Neuronal stem cell (in vitro differentiated cells): ENCODE measurements at regions not wholly inside any gene's neighbourhood (a gene's known extent, or its start where the extent isn't known, plus 50 kb on each side); places are given as distances from the start of the nearest gene placed in this dataset.

ENCODE experiments used
- DNase-seq: peaks from one replicate; pipeline ENCODE4 v3.0.0-alpha.2; 2013; ENCODE audit warnings: low spot score
- H2AFZ ChIP-seq: one replicate; pipeline ENCODE4 v1.6.1; 2013; ENCODE audit warnings: mild to moderate bottlenecking, low read length, inconsistent platforms
- H2AK5ac ChIP-seq: 2 replicates; pipeline ENCODE4 v1.6.1; 2013; ENCODE audit warnings: low read depth, mild to moderate bottlenecking, inconsistent platforms, low read length, moderate library complexity, mixed read lengths
- H2BK120ac ChIP-seq: 2 replicates; pipeline ENCODE4 v1.6.1; 2013; ENCODE audit warnings: low read depth, mild to moderate bottlenecking, inconsistent platforms, low read length, moderate library complexity, mixed read lengths
- H2BK12ac ChIP-seq: one replicate; pipeline ENCODE4 v1.6.1; 2013; ENCODE audit warnings: low read length, inconsistent platforms
- H2BK15ac ChIP-seq: 2 replicates; pipeline ENCODE4 v1.6.1; 2013; ENCODE audit warnings: mild to moderate bottlenecking, low read length, inconsistent platforms, mixed read lengths
- H2BK5ac ChIP-seq: one replicate; pipeline ENCODE4 v1.6.1; 2013; ENCODE audit warnings: inconsistent platforms, mild to moderate bottlenecking, low read length, moderate library complexity
- H3K14ac ChIP-seq: one replicate; pipeline ENCODE4 v1.6.1; 2013; ENCODE audit warnings: low read length, inconsistent platforms
- H3K18ac ChIP-seq: 2 replicates; pipeline ENCODE4 v1.6.1; 2013; ENCODE audit warnings: low read length, inconsistent platforms
- H3K23ac ChIP-seq: 2 replicates; pipeline ENCODE4 v1.6.1; 2013; ENCODE audit warnings: low read depth, mild to moderate bottlenecking, mixed read lengths, low read length, inconsistent platforms; ENCODE audit not compliant: poor library complexity
- H3K27ac ChIP-seq: replicated peaks from 3 replicates; pipeline ENCODE4 v1.5.1; 2013; ENCODE audit warnings: low read length, inconsistent platforms
- H3K27me3 ChIP-seq, 3 experiments: 2 replicates each; pipeline ENCODE4 v1.6.1; 2013; ENCODE audit warnings: low read length in 3 of 3, mild to moderate bottlenecking in 2 of 3, inconsistent platforms in 1 of 3, low read depth in 1 of 3, mixed read lengths in 1 of 3, moderate library complexity in 1 of 3; ENCODE audit not compliant: control insufficient read depth in 3 of 3, insufficient read depth in 3 of 3
- H3K36me3 ChIP-seq, 2 donors: replicated peaks in 1 of 2; 2 replicates each; pipeline ENCODE4 v1.6.1; 2013; ENCODE audit warnings: low read length in 2 of 2; ENCODE audit not compliant: control insufficient read depth in 2 of 2, insufficient read depth in 2 of 2
- H3K4ac ChIP-seq: 2 replicates; pipeline ENCODE4 v1.6.1; 2013; ENCODE audit warnings: inconsistent platforms, mild to moderate bottlenecking, low read length, moderate library complexity
- H3K4me1 ChIP-seq, 2 donors: 1 replicate in 1 of 2; 2 replicates in 1 of 2; pipeline ENCODE4 v1.6.1; 2013; ENCODE audit warnings: low read length in 2 of 2, low read depth in 1 of 2; ENCODE audit not compliant: control insufficient read depth in 2 of 2, insufficient read depth in 1 of 2
- H3K4me2 ChIP-seq: one replicate; pipeline ENCODE4 v1.6.1; 2013; ENCODE audit warnings: mild to moderate bottlenecking, low read length, inconsistent platforms; ENCODE audit not compliant: insufficient read depth, poor library complexity, severe bottlenecking
- H3K4me3 ChIP-seq, 2 donors: 2 replicates each; pipeline ENCODE4 v1.5.1; 2013; ENCODE audit warnings: low read length in 2 of 2, mild to moderate bottlenecking in 2 of 2, inconsistent platforms in 1 of 2, moderate library complexity in 1 of 2
- H3K79me1 ChIP-seq: one replicate; pipeline ENCODE4 v1.6.1; 2013; ENCODE audit warnings: low read depth, mild to moderate bottlenecking, inconsistent platforms, low read length, moderate library complexity
- H3K9ac ChIP-seq: one replicate; pipeline ENCODE4 v1.6.1; 2013; ENCODE audit warnings: mild to moderate bottlenecking, low read depth, low read length, inconsistent platforms; ENCODE audit not compliant: poor library complexity
- H3K9me3 ChIP-seq, 2 donors: replicated peaks in 1 of 2; 2 replicates each; pipeline versions ENCODE3 to v1.6.1; 2013; ENCODE audit warnings: low read length in 2 of 2, mild to moderate bottlenecking in 2 of 2, inconsistent platforms in 1 of 2, low read depth in 1 of 2, mixed read lengths in 1 of 2, moderate library complexity in 1 of 2; ENCODE audit not compliant: control insufficient read depth in 2 of 2, insufficient read depth in 1 of 2
- H4K8ac ChIP-seq: one replicate; pipeline ENCODE4 v1.6.1; 2013; ENCODE audit warnings: low read depth, mild to moderate bottlenecking, inconsistent platforms, low read length, moderate library complexity
- H4K91ac ChIP-seq: one replicate; pipeline ENCODE4 v1.6.1; 2013; ENCODE audit warnings: low read length, low read depth, mild to moderate bottlenecking, inconsistent platforms; ENCODE audit not compliant: poor library complexity
- WGBS, 2 donors: extraction: QIAGEN DNeasy Blood & Tissue Kit; methylation state at CpG; one replicate each; pipeline ENCODE4 v1.1.7; 2013; ENCODE audit warnings: missing lambda C conversion rate in 2 of 2, mixed read lengths in 1 of 2; ENCODE audit not compliant: insufficient read length in 2 of 2, insufficient replicate concordance in 1 of 2; ENCODE audit errors: extremely low coverage in 2 of 2; 5-methylcytosine and 5-hydroxymethylcytosine counted together

DNA sequence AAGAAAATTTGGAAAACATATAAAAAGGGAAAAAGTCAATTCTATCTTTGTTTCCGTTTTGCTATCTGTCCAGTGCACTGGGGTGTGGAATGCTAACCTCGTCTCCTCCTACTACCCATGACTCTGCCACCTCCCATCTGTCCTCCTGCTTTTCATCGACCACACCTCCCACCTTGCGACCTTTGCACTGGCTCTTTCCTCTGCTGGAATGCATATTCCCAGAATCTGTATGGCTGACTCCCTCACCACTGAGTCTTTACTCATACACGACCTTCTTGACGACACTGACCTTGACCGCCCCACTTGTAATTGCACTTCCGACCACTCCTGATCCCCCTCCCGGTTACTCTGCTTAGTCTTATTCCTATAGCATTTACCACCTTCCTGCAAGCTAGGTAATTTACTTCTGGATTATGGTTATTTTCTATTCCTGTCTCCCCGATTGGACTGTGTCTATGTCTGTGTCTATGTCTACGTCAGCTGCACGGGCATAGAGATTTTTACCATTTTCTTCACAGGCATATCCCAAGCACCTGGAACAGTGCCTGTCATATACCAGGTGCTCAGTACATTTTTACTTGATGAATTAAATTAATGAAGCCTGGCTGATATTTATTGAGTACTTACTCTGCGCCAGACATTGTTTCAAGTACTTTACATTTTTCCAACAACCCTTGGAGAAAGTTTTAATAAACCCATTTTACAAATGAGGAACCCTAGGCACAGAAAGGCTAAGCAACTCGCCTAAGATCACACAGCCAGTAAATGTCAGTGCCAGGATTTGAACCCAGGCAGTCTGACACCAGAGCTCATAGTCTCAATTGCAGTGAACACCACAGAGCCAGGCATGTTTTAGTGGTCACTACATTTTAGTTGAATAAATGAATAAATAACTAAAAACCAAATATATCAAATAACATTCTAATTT is 54.0 kb upstream of the SLC22A11 start:
- Histone ChIP-seq H2BK120ac (no peak overlapping the region), H3K4me1 (no peaks in the 10 kb centered on the region), H3K9ac (no peak overlapping the region), H4K8ac (no peak overlapping the region), H3K4ac (no peak overlapping the region), H4K91ac (no peak overlapping the region), H3K79me1 (no peaks in the 10 kb centered on the region), H3K4me2 (no peak overlapping the region), H2BK5ac (no peak overlapping the region), H3K36me3 (no peaks in the 10 kb centered on the region), H2BK12ac (no peak overlapping the region), H3K4me3 (no peak overlapping the region), H3K23ac (no peak overlapping the region), H3K14ac (no peak overlapping the region), H2AK5ac (no peak overlapping the region), H3K9me3 (peaks cover 0 to 2% of the 10 kb centered on the region in 2 donors), H2BK15ac (no peak overlapping the region), H3K27me3 (peaks cover 0 to 24% (median 2%) of the 10 kb centered on the region in 3 experiments), H3K18ac (no peak overlapping the region), H2AFZ (no peak overlapping the region), H3K27ac (no peak overlapping the region)
- no CpG with 5 or more reads among the region's 14 CpGs for WGBS, 2 donors
- no peak for DNase-seq

DNA sequence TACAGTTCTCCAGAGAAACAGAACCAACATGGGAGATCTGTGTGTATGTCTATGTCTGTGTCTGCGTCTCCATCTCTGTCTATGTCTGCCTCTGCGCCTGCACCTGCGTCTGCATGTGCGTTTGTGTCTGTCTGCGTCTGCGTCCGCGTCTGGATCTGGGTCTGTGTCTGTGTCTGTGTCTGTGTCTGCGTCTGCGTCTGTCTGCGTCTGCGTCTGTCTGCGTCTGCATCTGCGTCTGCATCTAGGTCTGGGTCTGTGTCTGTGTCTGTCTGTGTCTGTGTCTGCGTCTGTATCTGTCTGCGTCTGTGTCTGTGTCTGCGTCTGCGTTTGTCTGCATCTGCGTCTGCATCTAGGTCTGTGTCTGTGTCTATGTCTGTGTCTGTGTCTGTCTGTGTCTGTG is 53.1 kb upstream of the SLC22A11 start:
- H3K9me3 ChIP-seq, result peaks cover 0 to 2% of the 10 kb centered on the region in 2 donors
- H3K36me3 ChIP-seq, result no peaks in the 10 kb centered on the region
- WGBS, 2 donors, result no CpG with 5 or more reads among the region's 19 CpGs
- H2BK5ac ChIP-seq, result no peak overlapping the region
- H3K4me2 ChIP-seq, result no peak overlapping the region
- H3K18ac ChIP-seq, result no peak overlapping the region
- peak overlapping the region; percentile 83 for H2BK120ac ChIP-seq
- no peak overlapping the region for H3K4ac ChIP-seq
- peak overlapping the region; percentile 90 for H3K23ac ChIP-seq
- H3K14ac ChIP-seq, result peak overlapping the region; percentile 97
- H3K27ac ChIP-seq, result no peak overlapping the region
- no peak overlapping the region for H2AK5ac ChIP-seq
- no peak overlapping the region for H3K4me3 ChIP-seq
- no peak overlapping the region for H4K91ac ChIP-seq
- no peak for DNase-seq
- H3K9ac ChIP-seq, result peak overlapping the region; percentile 73
- peaks cover 0 to 24% (median 2%) of the 10 kb centered on the region in 3 experiments for H3K27me3 ChIP-seq
- peak overlapping the region; percentile 34 for H2BK12ac ChIP-seq
- no peak overlapping the region for H2AFZ ChIP-seq
- no peak overlapping the region for H2BK15ac ChIP-seq
- no peaks in the 10 kb centered on the region for H3K79me1 ChIP-seq
- H3K4me1 ChIP-seq, result no peaks in the 10 kb centered on the region
- H4K8ac ChIP-seq, result no peak overlapping the region

DNA sequence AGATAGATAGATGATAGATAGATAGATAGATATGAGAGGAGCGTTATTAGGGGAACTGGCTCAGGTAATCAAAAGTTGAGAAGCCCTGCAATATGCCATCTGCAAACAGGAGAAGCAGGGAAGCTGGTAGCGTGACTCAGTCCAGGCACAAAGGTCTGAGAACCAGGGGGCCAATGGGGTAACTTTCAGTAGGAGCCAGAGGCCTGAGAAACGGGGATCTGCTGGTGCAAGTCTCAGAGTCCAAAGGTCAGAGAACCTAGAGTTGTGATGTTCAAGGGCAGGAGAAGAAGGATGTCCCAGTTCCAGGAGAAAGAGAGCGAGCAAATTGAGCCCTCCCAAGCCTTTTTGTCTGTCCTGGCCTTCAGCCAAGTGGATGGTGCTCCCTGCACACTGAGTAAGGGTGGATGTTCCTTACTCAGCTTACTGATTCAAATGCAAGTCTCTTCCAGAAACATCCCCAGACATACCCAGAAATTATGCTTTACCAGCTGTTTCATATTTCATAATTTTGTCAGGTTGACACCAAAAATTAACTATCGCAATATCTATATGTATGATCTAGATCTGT is 52.5 kb upstream of the SLC22A11 start:
- Histone ChIP-seq H4K8ac (no peak overlapping the region), H3K14ac (no peak overlapping the region), H3K9ac (no peak overlapping the region), H4K91ac (no peak overlapping the region), H3K27ac (no peak overlapping the region), H3K4ac (no peak overlapping the region), H3K79me1 (no peaks in the 10 kb centered on the region), H2BK5ac (no peak overlapping the region), H2AK5ac (no peak overlapping the region), H3K27me3 (peaks cover 0 to 24% (median 2%) of the 10 kb centered on the region in 3 experiments), H3K36me3 (no peaks in the 10 kb centered on the region), H3K18ac (no peak overlapping the region), H3K9me3 (peaks cover 0 to 2% of the 10 kb centered on the region in 2 donors), H2BK120ac (no peak overlapping the region), H3K4me3 (no peak overlapping the region), H2BK12ac (no peak overlapping the region), H3K4me2 (no peak overlapping the region), H2BK15ac (no peak overlapping the region), H3K4me1 (no peaks in the 10 kb centered on the region), H3K23ac (no peak overlapping the region), H2AFZ (no peak overlapping the region)
- DNase-seq, result no peak
- WGBS, 2 donors, result 100% methylated on average over 1 of the region's 5 CpGs; no CpG with 5 or more reads in 1 of the 2 donors

DNA sequence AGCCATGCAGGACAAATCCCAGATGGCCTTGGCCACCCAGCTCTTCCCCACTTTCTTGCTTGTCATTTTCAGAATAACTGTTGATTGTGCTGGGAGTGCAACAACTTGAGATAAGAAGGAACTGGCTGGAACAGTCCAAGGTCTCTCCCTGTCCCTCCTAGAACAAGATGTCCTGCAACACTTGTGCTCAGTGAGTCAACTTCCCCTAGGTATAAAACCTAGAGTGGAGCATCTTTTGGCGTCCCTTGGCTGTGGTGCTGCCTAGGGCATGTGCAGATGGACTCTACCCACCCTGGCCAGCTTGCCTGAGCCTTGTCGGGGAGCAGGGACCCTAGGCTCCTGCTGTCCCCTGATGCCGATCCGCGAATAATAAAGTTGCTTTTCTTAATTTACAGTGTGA is 50.7 kb upstream of the SLC22A11 start:
- Histone ChIP-seq H4K91ac (no peak overlapping the region), H3K14ac (no peak overlapping the region), H2BK15ac (no peak overlapping the region), H3K36me3 (no peaks in the 10 kb centered on the region), H2BK5ac (no peak overlapping the region), H3K4ac (no peak overlapping the region), H3K23ac (no peak overlapping the region), H3K4me2 (no peak overlapping the region), H4K8ac (no peak overlapping the region), H3K9me3 (peaks cover 0 to 2% of the 10 kb centered on the region in 2 donors), H3K4me1 (no peaks in the 10 kb centered on the region), H2AK5ac (no peak overlapping the region), H2BK12ac (no peak overlapping the region), H3K18ac (peak overlapping the region; percentile 28), H3K27ac (no peak overlapping the region), H3K9ac (peak overlapping the region; percentile 53), H2AFZ (no peak overlapping the region), H3K27me3 (peaks cover 0 to 26% (median 2%) of the 10 kb centered on the region in 3 experiments), H3K4me3 (no peak overlapping the region), H2BK120ac (no peak overlapping the region), H3K79me1 (no peaks in the 10 kb centered on the region)
- WGBS, 2 donors, result no CpG with 5 or more reads among the region's 5 CpGs
- DNase-seq, result no peak
